SK-N-SH (cell line): ENCODE measurements at regions not wholly inside any gene's neighbourhood (a gene's known extent, or its start where the extent isn't known, plus 50 kb on each side); places are given as distances from the start of the nearest gene placed in this dataset.

ENCODE experiments used
- CHD2 ChIP-seq: fragments of 150-350 bp; IDR thresholded peaks from 2 replicates; pipeline ENCODE4 v1.6.1; 2018; ENCODE audit warnings: low read length; ENCODE audit not compliant: partially characterized antibody
- EP300 ChIP-seq, 2 experiments: IDR thresholded peaks; 2 replicates each; pipeline versions ENCODE4 v1.4.0 to v1.6.1; 2012; ENCODE audit warnings: borderline replicate concordance in 1 of 2, low read depth in 1 of 2, low read length in 1 of 2
- FOXJ3 ChIP-seq: sonication (generic); formaldehyde crosslinking; IDR thresholded peaks from 2 replicates; pipeline ENCODE4 v1.5.1; 2020; ENCODE audit warnings: mild to moderate bottlenecking, missing genetic modification reagents
- MXI1 ChIP-seq: IDR thresholded peaks from 2 replicates; pipeline ENCODE4 v1.6.1; 2012; ENCODE audit warnings: mild to moderate bottlenecking, low read depth, low read length, improper control_type of control experiment
- PBX3 ChIP-seq: IDR thresholded peaks from 2 replicates; pipeline ENCODE4; 2012
- RAD21 ChIP-seq: IDR thresholded peaks from 2 replicates; pipeline ENCODE4 v1.6.1; 2012; ENCODE audit warnings: mild to moderate bottlenecking, low read length
- RXRA ChIP-seq: IDR thresholded peaks from 2 replicates; pipeline ENCODE4 v1.4.0; 2012; ENCODE audit warnings: low read depth, mild to moderate bottlenecking, borderline replicate concordance
- SMC3 ChIP-seq: IDR thresholded peaks from 2 replicates; pipeline ENCODE4 v1.6.1; 2012; ENCODE audit warnings: low read depth, low read length, improper control_type of control experiment
- TAF1 ChIP-seq: IDR thresholded peaks from 2 replicates; pipeline ENCODE4 v1.6.1; 2012; ENCODE audit warnings: low read depth, mild to moderate bottlenecking, low read length, moderate library complexity, borderline replicate concordance
- TF ChIP-seq, protein P1 (sequence below): fragments of 200-600 bp; sonication (generic); IDR thresholded peaks from 2 replicates; pipeline ENCODE4 v1.6.1; 2017; ENCODE audit warnings: antibody characterized with exemption, mild to moderate bottlenecking, moderate library complexity

- TF ChIP-seq FOXJ3 (CRISPR knock-in tag) (no peak), RXRA (no peak), PBX3 (no peak), TAF1 (no peak), RAD21 (no peak), CHD2 (no peak), EP300 (IDR thresholded peaks at IDR 0.05; ENCODE audit: borderline replicate concordance in 1 of 2, low read depth in 1 of 2, low read length in 1 of 2) (no peak), SMC3 (no peak), MXI1 (no peak)
- TF ChIP-seq, protein P1, sequence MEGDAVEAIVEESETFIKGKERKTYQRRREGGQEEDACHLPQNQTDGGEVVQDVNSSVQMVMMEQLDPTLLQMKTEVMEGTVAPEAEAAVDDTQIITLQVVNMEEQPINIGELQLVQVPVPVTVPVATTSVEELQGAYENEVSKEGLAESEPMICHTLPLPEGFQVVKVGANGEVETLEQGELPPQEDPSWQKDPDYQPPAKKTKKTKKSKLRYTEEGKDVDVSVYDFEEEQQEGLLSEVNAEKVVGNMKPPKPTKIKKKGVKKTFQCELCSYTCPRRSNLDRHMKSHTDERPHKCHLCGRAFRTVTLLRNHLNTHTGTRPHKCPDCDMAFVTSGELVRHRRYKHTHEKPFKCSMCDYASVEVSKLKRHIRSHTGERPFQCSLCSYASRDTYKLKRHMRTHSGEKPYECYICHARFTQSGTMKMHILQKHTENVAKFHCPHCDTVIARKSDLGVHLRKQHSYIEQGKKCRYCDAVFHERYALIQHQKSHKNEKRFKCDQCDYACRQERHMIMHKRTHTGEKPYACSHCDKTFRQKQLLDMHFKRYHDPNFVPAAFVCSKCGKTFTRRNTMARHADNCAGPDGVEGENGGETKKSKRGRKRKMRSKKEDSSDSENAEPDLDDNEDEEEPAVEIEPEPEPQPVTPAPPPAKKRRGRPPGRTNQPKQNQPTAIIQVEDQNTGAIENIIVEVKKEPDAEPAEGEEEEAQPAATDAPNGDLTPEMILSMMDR, result no peak
These were observed 1298.9 kb upstream of the ADGRL4 start for GRCh38 chr1:80305466-80305865.
